SU-DHL-6 (cell line): ENCODE measurements at regions not wholly inside any gene's neighbourhood (a gene's known extent, or its start where the extent isn't known, plus 50 kb on each side); places are given as distances from the start of the nearest gene placed in this dataset.

Experiments
- EZH2phosphoT487 ChIP-seq: fragments of 200-600 bp; sonication (generic), shearing (Covaris generic); conservative IDR thresholded peaks from 2 replicates; pipeline ENCODE4 v1.6.1; 2018; ENCODE audit warnings: mild to moderate bottlenecking, antibody characterized with exemption, low read length, moderate library complexity, mixed read lengths
- TF ChIP-seq, protein P1 (sequence below): fragments of 200-600 bp; sonication (generic); IDR thresholded peaks from one replicate; pipeline ENCODE4 v1.5.1; 2017; ENCODE audit warnings: antibody characterized with exemption, mild to moderate bottlenecking, low read length, moderate library complexity; ENCODE audit not compliant: insufficient read depth, poor library complexity, severe bottlenecking

DNA sequence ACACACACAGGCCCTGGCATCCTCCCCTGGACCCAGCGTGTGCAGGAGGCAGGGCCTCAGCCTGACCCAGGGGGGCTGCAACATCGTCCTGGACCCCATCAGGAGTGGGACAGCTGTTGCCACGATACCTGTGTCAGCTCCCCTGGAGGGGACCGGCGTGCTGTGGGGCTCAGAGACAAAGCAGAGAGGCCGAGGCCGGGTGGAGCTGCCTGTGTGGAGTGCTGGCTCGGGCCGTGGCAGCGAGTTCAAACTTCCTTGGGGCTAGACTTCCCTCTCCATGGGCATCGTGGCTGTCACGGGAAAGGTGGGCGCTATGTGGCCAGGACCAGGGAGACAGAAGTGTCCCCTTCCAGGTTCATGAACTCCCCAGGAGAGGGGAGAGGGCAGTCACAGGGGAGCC is 155.0 kb upstream of the SFSWAP start:
- TF ChIP-seq, protein P1, sequence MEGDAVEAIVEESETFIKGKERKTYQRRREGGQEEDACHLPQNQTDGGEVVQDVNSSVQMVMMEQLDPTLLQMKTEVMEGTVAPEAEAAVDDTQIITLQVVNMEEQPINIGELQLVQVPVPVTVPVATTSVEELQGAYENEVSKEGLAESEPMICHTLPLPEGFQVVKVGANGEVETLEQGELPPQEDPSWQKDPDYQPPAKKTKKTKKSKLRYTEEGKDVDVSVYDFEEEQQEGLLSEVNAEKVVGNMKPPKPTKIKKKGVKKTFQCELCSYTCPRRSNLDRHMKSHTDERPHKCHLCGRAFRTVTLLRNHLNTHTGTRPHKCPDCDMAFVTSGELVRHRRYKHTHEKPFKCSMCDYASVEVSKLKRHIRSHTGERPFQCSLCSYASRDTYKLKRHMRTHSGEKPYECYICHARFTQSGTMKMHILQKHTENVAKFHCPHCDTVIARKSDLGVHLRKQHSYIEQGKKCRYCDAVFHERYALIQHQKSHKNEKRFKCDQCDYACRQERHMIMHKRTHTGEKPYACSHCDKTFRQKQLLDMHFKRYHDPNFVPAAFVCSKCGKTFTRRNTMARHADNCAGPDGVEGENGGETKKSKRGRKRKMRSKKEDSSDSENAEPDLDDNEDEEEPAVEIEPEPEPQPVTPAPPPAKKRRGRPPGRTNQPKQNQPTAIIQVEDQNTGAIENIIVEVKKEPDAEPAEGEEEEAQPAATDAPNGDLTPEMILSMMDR = no peak
- no peak for TF ChIP-seq EZH2phosphoT487
